Activated CD4-positive, CD25-positive, alpha-beta regulatory T cell treated with anti-CD3 and anti-CD28 coated beads, Interleukin-2, amount 50 U/mL, for 24 hours (primary cell): ENCODE measurements at regions not wholly inside any gene's neighbourhood (a gene's known extent, or its start where the extent isn't known, plus 50 kb on each side); places are given as distances from the start of the nearest gene placed in this dataset.
"Not testable (repeated sequence)": the region's sequence is repeated elsewhere in the genome, so short reads cannot be mapped to it uniquely, and the experiment has no call there.

Source experiments
- ATAC-seq, 2 donors: fragments of 150-1000 bp; cut with Tn5 transposase; one replicate each; pipeline ENCODE4 v1.10.0; 2021; ENCODE audit warnings: mild to moderate bottlenecking in 1 of 2, moderate library complexity in 1 of 2

DNA sequence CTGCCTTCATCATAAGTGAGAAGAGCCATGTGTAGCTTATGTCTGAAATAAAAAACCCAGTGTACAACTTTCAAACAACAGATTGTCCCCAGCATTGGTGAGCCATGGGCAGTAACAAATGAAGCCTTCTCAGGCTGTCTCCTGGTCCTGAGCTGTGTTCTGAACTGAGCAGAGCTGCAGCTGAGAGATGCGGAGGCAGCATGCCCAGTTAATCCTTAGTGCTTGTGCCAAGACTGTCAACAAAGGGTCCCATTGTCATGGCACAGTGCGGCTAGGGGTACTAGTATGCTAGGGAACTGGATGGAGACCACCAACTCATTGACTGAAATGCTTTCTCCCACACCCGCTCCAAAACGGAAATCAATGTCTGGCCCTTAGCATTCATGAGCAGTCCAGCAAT is 154.3 kb downstream of the RMST start:
- no peak for ATAC-seq

DNA sequence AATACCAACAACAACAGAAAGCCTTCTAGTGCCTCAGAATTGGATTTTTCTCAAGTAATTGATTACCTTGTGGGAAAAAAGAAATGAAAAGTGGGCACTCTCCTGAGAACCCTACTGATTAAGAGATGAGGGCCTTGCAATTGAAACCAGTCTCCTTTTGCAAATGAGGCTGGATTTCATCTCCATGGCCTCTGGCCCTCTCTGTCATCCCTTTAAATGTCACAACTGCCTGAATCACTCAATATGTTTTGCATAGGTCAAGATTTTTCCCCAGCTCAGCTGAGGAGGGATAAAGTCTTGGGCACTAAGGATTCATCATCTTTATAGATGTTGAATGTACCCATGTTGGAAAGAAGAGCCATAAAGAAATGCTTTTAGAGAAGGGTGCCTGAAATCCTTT is 166.4 kb downstream of the RMST start:
- ATAC-seq, result no peak

DNA sequence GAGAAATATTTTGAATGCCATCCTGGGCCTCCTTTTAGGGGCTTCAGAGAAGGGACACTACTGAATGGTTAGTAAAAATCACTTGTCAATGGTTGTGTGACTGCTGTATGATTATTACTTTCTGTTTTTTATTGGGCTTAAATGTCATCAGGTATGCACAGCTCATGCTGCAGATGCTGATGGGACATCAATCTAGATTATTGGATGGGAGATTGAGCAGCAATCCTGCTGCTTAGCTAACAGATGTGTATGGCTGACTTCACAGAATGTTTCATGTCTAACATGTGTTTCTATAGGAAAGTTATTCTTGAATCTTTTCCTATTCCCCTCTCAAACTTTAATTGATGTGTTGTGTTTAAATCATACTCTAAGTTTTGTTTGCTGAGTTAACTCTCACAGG is 166.8 kb downstream of the RMST start:
- no peak for ATAC-seq

DNA sequence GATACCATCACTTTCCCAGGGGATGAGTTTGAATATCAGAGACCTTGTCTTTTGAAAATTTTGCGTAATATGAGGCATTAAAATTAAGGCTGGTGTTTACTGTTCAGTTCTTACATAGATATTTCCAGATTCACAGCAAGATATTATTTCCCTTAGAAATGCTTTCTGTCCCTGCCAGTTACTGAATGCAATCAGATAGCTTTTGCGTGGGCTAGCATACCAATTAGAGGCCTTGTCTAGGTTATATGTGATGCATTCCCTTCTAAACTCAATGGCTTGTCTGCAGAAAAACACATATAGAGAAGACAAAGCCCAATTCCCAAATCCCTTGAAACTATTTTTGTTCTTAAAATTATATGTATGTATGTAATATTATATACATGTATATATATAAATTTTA is 167.8 kb downstream of the RMST start:
- ATAC-seq, result no peak

DNA sequence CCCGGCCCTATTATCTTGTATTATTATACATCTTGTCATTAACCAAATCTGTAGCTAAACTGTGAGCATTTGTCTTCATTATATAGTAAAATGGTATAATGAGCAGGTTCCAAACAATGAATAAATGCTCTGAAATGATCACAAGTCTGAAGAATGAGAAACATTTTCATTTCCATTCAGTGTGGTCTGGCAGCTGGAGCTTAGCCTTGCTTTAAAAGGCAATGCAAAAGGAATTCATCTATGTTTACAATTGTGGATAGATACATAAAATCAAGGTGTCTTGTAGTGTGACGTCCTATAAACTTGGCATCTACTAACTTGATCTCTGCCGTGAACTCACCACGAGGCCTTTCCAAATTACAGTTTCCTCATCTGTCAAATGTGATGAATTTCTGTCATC is 168.3 kb downstream of the RMST start:
- no peak for ATAC-seq

DNA sequence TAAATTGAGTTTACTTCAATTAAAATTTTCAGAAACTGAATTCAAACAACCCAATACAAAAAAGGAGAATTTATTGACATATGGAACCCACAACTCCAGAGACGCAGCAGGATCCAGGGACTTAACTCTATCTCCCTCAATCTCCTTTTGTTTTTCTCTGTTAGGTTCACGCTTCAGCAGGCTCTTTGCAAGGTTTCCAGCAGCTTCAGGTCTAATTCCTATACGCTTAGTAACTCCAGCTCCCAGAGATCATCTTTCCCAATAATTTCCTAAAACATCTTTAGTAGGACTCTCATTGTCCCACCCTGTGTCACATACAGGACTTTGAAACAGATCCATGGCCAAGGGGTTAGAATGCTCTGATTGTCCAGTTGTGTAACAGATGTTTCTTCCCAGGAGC is 175.2 kb downstream of the RMST start:
- ATAC-seq, result no peak

DNA sequence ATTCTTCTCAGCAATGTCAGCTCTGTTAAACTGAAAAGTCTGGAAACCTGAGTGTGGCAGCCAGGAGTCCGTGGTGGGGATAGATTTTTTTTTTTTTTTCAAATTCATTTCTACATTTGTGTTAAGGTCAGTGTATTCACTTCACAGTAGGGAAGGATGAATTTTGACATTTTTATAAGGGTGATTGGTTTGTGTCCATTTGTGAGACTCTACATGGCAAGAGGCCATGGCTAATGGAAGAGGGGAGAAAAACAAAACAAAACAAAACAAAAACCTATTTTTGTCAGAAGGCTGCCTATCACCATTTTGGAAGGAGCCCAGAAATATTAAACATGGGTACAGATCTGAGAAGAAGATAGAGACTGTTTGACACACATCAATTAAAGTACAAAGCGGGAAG is 176.1 kb downstream of the RMST start:
- ATAC-seq, result no peak

DNA sequence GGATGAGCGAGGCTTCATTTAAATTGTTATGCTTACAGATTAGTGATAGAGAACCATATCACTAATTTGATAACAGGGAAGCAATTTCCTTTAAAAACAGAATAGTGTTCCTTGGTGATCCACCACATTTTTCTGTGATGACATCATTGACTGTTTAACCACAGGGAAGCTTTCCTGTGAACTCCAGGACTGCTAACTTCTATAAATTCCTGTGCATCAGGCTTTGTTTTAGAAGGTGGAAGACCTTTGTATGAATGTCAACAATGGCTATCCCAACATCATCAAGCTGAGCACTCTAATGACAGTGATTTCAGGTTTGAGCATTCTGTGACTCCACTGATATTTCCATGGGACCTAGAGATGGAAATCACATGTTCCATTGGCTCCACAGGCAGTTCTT is 177.1 kb downstream of the RMST start:
- no peak for ATAC-seq

DNA sequence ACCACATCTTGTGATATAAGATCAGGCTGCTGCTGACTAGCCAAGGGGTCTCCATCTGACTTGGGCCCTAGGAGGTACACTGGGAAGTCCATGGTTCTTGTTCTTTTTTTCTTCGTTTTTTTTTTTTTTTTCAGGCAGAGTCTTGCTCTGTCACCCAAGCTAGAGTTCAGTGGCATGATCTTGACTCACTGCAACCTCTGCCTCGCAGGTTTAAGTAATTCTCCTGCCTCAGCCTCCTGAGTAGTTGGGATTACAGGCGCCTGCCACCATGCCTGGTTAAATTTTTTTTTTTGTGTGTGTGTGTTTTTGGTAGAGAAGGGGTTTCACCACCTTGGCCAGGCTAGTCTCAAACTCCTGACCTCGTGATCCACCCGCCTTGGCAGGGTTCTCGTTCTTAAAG is 178.2 kb downstream of the RMST start:
- no peak for ATAC-seq

DNA sequence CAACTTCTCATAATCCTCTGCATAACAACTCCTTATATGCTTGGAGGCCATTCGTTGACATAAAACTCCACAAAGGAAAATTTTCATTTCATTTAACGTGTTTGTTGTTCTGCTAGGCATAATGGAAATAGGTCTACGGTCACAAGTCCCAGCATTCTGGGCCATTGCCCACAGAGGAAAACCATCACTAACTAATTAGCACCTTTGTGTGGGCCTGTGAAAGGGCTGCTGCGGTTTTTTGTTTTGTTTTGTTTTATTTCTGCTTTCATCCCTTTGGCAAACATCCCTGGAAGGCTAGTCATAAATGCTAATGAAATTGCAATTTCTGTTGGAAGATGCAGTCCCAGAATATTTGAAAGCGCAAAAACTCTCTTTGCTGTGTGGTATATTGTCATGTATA is 180.3 kb downstream of the RMST start:
- ATAC-seq, result no peak

DNA sequence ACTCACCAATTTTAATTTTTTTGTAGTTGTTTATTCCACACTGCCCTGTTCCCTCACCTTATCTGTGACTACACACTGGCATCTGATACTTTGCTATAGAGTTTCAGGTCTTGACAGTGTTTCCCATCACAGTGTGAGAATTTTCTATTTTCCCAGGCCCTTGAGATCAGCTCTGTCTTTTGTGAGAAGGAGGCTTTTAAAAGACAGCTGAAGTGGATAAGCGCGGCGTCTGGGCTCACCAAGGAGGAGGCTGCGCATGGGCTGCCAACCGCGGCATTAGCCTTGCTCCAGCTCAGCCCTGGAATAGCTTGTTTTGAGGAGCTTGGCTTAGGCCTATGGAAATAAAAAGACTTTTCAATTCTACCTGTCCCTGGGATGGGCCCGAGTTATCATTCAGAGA is 181.3 kb downstream of the RMST start:
- ATAC-seq, result no peak

DNA sequence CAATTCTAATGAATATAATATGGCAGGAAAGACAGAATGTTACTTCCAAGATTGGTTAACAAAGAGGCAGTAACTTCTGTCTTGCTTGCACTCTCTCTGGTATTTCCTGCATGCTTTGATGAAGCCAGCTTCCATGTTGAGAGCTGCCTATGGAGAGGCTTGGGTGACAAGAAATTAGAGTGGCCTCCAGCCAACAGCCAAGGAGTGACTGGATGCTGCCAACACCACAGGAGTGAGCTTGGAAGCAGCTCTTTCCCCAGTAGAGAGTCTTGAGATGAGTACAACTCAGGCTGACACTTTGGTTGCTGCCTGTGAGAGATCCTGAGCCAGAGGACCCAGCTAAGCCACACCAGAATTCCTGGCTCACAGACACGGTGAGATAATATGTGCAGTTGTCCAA is 183.1 kb downstream of the RMST start:
- ATAC-seq, result no peak

DNA sequence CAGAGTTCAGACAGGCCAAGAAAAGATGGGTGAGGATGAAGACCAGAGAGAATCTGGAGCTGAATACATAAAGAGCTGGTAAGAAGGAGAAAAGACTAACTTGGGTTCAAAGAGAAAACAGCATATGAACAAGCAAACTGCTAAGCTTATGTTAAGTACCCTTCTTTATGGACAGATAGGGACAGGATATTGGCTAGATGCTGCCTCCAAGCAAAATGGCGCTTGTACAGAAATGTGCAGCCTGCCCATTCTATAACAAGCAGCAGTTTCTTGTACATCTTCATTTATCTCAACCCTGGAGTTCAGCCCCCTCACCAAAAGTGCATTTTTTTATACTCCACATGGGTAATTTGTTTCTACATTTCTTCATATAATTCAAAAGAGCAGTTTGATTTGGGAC is 184.5 kb downstream of the RMST start:
- no peak for ATAC-seq

DNA sequence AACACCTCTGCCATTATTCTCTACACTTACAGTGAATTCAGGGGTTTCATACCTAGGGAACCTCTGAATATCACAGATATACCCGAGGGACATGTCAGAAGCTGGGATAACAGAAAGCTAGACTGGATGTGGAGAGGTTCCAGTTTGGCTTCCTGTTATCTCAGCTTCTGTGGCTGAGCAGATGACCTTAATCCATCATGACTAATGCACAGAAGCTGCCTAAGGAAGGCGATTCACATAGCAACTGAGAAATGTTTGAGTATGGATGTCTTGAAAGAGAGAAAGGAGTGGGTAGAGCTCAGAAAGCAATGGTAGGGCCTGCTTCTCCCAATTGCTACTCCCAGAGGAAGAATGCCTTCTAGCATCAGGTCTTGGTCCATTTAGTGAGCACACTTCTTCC is 187.6 kb downstream of the RMST start:
- no peak for ATAC-seq

DNA sequence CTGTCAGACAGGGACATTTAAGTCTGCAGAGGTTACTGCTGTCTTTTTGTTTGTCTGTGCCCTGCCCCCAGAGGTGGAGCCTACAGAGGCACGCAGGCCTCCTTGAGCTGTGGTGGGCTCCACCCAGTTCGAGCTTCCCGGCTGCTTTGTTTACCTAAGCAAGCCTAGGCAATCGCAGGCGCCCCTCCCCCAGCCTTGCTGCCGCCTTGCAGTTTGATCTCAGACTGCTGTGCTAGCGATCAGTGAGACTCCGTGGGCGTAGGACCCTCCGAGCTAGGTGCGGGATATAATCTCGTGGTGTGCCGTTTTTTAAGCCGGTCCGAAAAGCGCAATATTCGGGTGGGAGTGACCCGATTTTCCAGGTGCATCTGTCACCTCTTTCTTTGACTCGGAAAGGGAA is 193.9 kb downstream of the RMST start:
- not testable (repeated sequence) for ATAC-seq

DNA sequence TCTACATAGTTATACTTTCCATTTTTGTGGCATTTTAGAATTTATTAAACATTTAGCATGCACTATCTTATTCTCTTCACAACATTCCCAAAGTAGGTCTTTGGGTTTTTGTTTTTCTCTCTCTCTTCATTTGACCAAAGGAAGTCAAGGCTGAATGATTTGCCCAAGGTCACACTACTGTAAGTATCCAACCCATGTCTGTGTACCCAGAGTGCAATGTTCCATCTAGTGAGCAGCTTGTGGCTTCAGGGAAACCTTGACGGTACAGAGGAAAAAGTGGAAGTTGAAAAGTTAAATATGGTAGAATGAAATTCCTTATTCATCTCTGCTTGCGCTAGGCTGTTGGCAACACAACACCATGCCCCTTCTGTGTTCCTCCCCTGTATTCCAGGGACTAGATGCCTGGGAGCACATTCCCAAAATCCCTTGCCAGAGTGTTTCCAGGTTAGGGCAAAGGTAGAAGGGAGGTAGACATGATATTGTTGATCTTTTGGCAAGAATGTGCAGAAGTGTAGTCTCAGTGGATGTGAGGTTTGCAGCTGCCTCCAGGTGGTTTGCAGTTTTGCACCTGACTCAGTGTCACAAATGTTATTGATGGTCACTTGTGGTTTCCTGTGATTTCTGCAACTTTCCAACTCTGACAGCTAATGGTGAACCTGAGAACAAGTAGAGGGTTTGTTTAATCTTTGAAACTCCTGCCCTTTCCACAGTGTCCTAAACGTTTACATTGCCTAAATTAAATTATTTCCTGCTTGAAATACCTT is 196.7 kb downstream of the RMST start:
- no peak for ATAC-seq

DNA sequence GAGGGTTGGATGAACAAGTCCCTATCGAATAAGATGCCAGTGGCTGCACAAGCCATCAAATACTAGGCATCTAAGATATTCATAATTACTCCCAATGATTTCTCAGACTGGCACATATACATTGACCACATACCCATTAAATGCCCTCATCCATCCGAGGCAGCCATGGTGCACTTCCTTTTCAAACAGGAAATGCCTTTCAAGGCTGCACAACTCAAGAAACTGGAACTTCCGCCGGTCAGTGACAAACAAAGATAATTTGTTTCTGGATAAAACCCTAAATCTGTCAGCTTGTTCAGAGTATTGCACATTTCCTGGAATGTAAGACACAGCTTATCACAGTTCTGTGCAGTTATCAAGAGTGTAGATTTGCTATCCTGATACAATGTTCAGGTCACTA is 203.7 kb downstream of the RMST start:
- no peak for ATAC-seq

DNA sequence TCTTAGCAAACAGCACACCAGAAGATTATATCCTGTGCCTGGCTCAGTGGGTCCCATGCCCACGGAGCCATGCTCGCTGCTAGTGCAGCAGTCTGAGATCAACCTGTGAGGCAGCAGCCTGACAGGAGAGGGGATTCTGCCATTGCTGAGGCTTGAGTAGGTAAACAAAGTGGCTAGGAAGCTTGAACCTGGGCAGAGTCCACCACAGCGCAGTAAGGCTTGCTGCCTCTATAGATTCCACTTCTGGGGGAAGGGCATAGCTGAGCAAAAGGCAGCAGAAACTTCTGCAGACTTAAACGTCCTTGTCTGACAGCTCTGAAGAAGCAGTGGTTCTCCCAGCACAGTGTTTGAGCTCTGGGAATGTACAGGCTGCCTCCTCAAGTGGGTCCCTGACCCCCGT is 210.3 kb downstream of the RMST start:
- no peak for ATAC-seq

DNA sequence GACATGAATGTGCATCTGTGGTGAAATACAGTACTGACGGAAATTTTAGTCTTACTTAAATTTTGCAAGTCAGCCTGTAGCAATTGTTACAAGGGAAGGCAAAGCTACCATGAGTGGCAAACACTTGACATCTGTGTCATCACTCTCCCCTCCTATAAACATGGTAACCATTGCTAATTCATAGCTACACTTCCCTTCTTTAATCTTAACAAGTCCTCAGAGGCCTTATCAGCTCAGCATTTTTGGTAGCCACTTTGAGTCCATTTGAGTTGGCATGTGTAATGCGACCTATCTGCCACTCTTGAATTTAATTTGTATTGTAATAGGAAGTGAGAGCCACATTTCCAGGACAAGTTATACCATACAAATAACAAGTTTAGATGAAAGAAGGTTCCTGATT is 218.1 kb downstream of the RMST start:
- ATAC-seq, result no peak

DNA sequence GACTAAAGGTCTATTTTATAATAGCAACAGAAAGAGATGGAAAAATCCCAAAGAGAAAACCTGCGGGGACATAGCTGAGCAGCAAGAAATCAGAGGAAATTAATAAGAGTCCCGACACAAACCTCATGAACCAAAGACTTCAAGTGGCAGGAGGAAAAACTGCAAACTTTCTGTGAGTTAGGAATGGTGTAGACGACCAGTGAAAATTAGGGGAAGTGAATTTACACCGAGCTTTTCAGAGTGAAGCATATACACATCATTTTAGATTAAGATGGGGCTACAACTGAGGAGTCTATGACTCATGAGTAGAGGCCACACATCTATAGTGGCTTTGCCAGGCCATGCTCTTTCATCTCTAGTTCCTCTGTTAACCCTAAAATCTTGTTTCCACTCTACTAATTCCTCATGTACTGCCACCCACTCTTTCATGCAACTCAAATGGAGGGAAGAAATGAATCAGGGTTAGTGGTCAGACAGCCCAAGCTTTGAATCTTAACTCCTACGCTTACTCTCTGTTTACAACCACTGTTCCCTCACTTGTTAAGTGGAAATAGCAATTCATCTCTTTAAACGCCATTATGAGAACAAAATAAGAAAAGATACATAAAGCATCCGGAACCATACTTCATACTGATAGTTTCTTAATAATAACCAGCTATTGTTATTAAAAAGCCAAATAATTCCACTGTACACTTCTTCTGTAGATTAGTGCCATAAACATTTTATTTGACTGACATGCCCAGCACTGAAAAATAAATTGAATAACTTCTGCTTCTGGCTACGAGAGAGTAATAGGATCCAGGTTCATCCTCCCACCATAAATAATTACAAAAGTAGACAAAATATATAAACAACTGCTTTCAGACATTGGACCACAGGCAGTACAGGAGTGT is 219.3 kb downstream of the RMST start:
- ATAC-seq, result no peak

DNA sequence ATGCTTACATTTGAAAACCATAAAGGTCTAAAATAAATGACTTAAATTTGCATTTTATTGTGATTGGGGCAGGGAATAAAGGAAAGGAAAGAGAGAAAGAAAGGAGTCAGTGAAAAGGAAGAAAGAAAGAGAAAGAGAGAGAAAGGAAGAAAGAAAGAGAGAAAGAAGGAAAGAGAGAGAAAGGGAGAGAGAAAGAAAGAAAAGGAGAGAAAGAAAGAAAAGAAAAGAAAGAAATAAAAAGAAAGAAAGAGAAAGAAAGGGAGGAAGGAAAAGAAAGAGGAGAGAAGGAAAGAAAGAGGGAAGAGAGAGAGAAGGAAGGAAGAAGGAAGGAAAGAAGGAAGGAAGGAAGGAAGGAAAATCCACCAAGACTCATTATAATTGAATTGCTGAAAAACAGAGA is 222.8 kb downstream of the RMST start:
- no peak for ATAC-seq

DNA sequence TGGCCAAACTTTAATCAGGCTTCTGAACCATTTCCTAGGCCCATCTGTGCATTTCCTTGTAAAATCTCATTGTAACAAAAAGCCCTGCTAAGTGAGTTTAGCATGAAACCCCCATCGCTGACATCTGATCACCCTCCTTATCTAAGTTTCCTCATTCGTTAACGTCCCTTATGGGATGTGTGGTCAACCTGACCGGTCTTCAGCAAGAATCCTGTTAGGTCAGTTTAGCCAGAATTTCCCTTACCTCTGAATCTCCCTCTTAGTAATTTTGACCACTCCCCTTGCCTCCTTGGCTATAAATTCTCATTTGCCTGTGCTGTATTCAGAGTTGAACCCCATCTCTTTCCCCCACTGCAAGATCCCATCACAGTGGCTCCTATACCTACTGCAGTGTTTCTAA is 239.3 kb downstream of the RMST start:
- no peak for ATAC-seq

DNA sequence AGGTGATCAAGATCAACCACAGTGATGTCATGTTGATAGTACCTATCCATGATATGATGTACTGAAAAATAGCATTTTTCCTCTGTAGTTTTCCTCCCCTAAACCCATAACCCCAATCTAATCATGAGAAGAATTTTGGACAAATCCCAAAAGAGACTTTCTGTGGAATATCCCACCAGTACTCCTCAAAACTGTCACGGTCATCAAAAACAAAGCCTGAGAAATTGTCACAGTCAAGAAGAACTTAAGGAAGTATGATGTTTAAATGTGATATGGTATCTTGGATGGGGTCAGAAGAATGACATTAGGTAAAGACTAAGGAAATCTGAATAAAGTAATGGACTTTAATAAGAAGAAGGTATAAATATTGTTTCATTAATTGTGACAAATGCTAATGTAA is 248.8 kb downstream of the RMST start:
- no peak for ATAC-seq

DNA sequence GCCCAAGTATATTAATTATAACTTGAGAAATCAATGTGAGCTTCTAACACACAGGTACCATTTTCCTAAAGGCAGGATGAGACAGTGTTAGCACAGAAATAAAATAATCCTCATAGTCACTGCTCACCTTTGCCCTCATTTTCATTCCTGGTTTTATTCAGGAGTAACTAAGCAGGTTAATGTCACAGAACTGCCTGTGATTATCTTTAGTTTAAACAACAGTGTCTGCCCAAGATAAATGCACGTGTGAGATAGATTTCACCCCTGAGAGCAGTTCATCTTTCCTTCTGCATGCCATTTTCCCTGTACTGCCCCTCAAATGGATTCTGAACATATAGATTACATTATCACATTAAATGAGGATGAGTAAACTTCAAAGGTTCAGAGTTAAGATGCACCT is 250.7 kb downstream of the RMST start:
- ATAC-seq, result no peak
